H9 (cell line): ENCODE measurements at regions not wholly inside any gene's neighbourhood (a gene's known extent, or its start where the extent isn't known, plus 50 kb on each side); places are given as distances from the start of the nearest gene placed in this dataset.

Source experiments
- DNase-seq: peaks from one replicate; pipeline ENCODE4 v3.0.0-alpha.2; 2017
- H2AFZ ChIP-seq: one replicate; pipeline ENCODE4 v1.6.1; 2013; ENCODE audit warnings: mild to moderate bottlenecking, low read length, control low read depth, moderate library complexity
- H2AK5ac ChIP-seq: 2 replicates; pipeline ENCODE4 v1.6.1; 2013; ENCODE audit warnings: low read length, control low read depth, mixed read lengths; ENCODE audit not compliant: insufficient read length
- H2BK120ac ChIP-seq: one replicate; pipeline ENCODE4 v1.6.1; 2013; ENCODE audit warnings: low read depth, mild to moderate bottlenecking, low read length, control low read depth, inconsistent platforms; ENCODE audit not compliant: poor library complexity, severe bottlenecking
- H2BK12ac ChIP-seq: 2 replicates; pipeline ENCODE4 v1.6.1; 2013; ENCODE audit warnings: low read length, control low read depth, mixed read lengths, low read depth; ENCODE audit not compliant: insufficient read length
- H2BK15ac ChIP-seq: 2 replicates; pipeline ENCODE4 v1.6.1; 2013; ENCODE audit warnings: low read depth, low read length, control low read depth
- H2BK20ac ChIP-seq: one replicate; pipeline ENCODE4 v1.6.1; 2013; ENCODE audit warnings: low read depth, mild to moderate bottlenecking, low read length, control low read depth, inconsistent platforms; ENCODE audit not compliant: poor library complexity, severe bottlenecking
- H2BK5ac ChIP-seq: 2 replicates; pipeline ENCODE4 v1.6.1; 2013; ENCODE audit warnings: low read length, control low read depth, mixed read lengths; ENCODE audit not compliant: insufficient read length
- H3K14ac ChIP-seq: 2 replicates; pipeline ENCODE4 v1.6.1; 2013; ENCODE audit warnings: low read length, control low read depth; ENCODE audit not compliant: insufficient read depth
- H3K18ac ChIP-seq: 2 replicates; pipeline ENCODE4 v1.6.1; 2013; ENCODE audit warnings: low read depth, mild to moderate bottlenecking, mixed read lengths, low read length, control low read depth; ENCODE audit not compliant: insufficient read length
- H3K23ac ChIP-seq: 2 replicates; pipeline ENCODE4 v1.6.1; 2013; ENCODE audit warnings: low read length, control low read depth, mixed read lengths, low read depth; ENCODE audit not compliant: insufficient read length
- H3K23me2 ChIP-seq: 2 replicates; pipeline ENCODE4 v1.6.1; 2013; ENCODE audit warnings: low read depth, mild to moderate bottlenecking, mixed read lengths, low read length, control low read depth; ENCODE audit not compliant: insufficient read length, poor library complexity, severe bottlenecking
- H3K27ac ChIP-seq: 2 replicates; pipeline ENCODE4 v1.5.1; 2013; ENCODE audit warnings: low read length, control low read depth, mixed read lengths, low read depth; ENCODE audit not compliant: insufficient read length
- H3K27me3 ChIP-seq: 2 replicates; pipeline ENCODE4 v1.6.1; 2013; ENCODE audit warnings: low read length, control low read depth, inconsistent platforms; ENCODE audit not compliant: insufficient read depth
- H3K4ac ChIP-seq: 2 replicates; pipeline ENCODE4 v1.6.1; 2013; ENCODE audit warnings: low read depth, mild to moderate bottlenecking, control low read depth, inconsistent platforms, low read length, moderate library complexity
- H3K4me1 ChIP-seq: 2 replicates; pipeline ENCODE4 v1.6.1; 2013; ENCODE audit warnings: low read length, control low read depth, inconsistent platforms; ENCODE audit not compliant: insufficient read depth
- H3K4me2 ChIP-seq: 2 replicates; pipeline ENCODE4 v1.6.1; 2013; ENCODE audit warnings: low read length, control low read depth, mixed read lengths; ENCODE audit not compliant: insufficient read length, insufficient read depth
- H3K56ac ChIP-seq: 2 replicates; pipeline ENCODE4 v1.6.1; 2013; ENCODE audit warnings: low read depth, mild to moderate bottlenecking, mixed read lengths, low read length, control low read depth; ENCODE audit not compliant: insufficient read length
- H3K79me1 ChIP-seq: 2 replicates; pipeline ENCODE4 v1.6.1; 2013; ENCODE audit warnings: low read depth, mild to moderate bottlenecking, moderate library complexity, low read length, control low read depth, inconsistent platforms; ENCODE audit not compliant: insufficient read depth, poor library complexity, severe bottlenecking
- H3K79me2 ChIP-seq: 2 replicates; pipeline ENCODE4 v1.6.1; 2013; ENCODE audit warnings: low read length, control low read depth, inconsistent platforms; ENCODE audit not compliant: insufficient read depth
- H3K9ac ChIP-seq: 2 replicates; pipeline ENCODE4 v1.6.1; 2013; ENCODE audit warnings: low read length, control low read depth, mixed read lengths; ENCODE audit not compliant: insufficient read length; ENCODE audit errors: extremely low read depth
- H3K9me3 ChIP-seq: one replicate; pipeline ENCODE4 v1.6.1; 2013; ENCODE audit warnings: low read depth, low read length, inconsistent platforms; ENCODE audit not compliant: control insufficient read depth
- H3T11ph ChIP-seq: one replicate; pipeline ENCODE4 v1.6.1; 2013; ENCODE audit warnings: mild to moderate bottlenecking, low read length, control low read depth, inconsistent platforms
- H4K20me1 ChIP-seq: one replicate; pipeline ENCODE4 v1.6.1; 2013; ENCODE audit not compliant: control insufficient read depth, insufficient read length, insufficient read depth
- H4K5ac ChIP-seq: 2 replicates; pipeline ENCODE4 v1.6.1; 2013; ENCODE audit warnings: low read depth, mild to moderate bottlenecking, mixed read lengths, low read length, control low read depth; ENCODE audit not compliant: insufficient read length
- H4K8ac ChIP-seq: replicated peaks from 2 replicates; pipeline ENCODE4 v1.6.1; 2013; ENCODE audit warnings: low read length, control low read depth, mixed read lengths, low read depth; ENCODE audit not compliant: insufficient read length
- H4K91ac ChIP-seq: 2 replicates; pipeline ENCODE4 v1.6.1; 2013; ENCODE audit warnings: low read depth, mild to moderate bottlenecking, moderate library complexity, mixed read lengths, low read length, control low read depth; ENCODE audit not compliant: insufficient read length
- H3K27ac Mint-ChIP-seq, 3 experiments: 2 replicates in 2 of 3; 3 replicates in 1 of 3; pipeline ENCODE4 v1.8.0; 2020 to 2021; ENCODE audit warnings: mixed read lengths in 3 of 3, mild to moderate bottlenecking in 1 of 3, moderate library complexity in 1 of 3
- H3K27me3 Mint-ChIP-seq: 2 replicates; pipeline ENCODE4 v1.8.0; 2021; ENCODE audit warnings: low read depth, mild to moderate bottlenecking, moderate library complexity, mixed read lengths
- H3K36me3 Mint-ChIP-seq, 3 experiments: 2 replicates in 2 of 3; 3 replicates in 1 of 3; pipeline ENCODE4 v1.8.0; 2020 to 2021; ENCODE audit warnings: low read depth in 3 of 3, mixed read lengths in 3 of 3; ENCODE audit not compliant: insufficient read depth in 1 of 3
- H3K4me1 Mint-ChIP-seq, 2 experiments: 2 replicates each; pipeline ENCODE4 v1.8.0; 2020; ENCODE audit warnings: mixed read lengths in 2 of 2
- H3K4me3 Mint-ChIP-seq, 2 experiments: 2 replicates in 1 of 2; 3 replicates in 1 of 2; pipeline ENCODE4 v1.8.0; 2020 to 2021; ENCODE audit warnings: mild to moderate bottlenecking in 2 of 2, mixed read lengths in 2 of 2, moderate library complexity in 1 of 2
- H3K9me3 Mint-ChIP-seq, 2 experiments: 2 replicates in 1 of 2; 3 replicates in 1 of 2; pipeline ENCODE4 v1.8.0; 2020; ENCODE audit warnings: mild to moderate bottlenecking in 2 of 2, mixed read lengths in 2 of 2, moderate library complexity in 1 of 2
- WGBS: extraction: QIAGEN DNeasy Blood & Tissue Kit; methylation state at CpG from one replicate; pipeline ENCODE4 v1.1.7; 2013; ENCODE audit warnings: missing lambda C conversion rate, low lambda C conversion rate, mixed read lengths; ENCODE audit not compliant: insufficient read length; ENCODE audit errors: extremely low coverage; 5-methylcytosine and 5-hydroxymethylcytosine counted together
- TF ChIP-seq, protein P1 (sequence below): fragments of 200-600 bp; sonication (generic); conservative IDR thresholded peaks from 3 replicates; pipeline ENCODE4 v1.8.0; 2021; ENCODE audit warnings: antibody characterized with exemption, mild to moderate bottlenecking

DNA sequence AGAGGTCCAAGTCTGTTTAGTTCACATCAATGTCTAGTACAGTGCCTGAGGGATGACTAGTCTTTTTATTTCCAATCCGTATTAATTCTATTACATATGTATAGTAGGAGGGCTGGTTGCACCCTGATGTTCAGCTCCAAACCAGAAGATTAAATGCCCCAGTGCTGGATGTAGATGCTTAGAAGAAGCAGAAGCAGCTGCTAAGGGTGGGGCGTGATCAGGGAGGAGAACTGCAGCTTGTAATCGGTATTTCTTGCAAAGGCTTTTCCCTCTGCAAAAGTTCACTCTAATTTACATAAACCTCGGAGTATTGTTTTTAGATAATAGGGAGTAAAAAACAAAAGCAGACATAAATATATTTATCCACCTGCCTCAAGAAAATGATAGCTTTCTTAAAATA is 145.3 kb upstream of the ITGA4 start:
- no peaks in the 10 kb centered on the region for H3K4me1 ChIP-seq
- no peak overlapping the region for H3K4ac ChIP-seq
- Mint-ChIP-seq H3K27ac (no peak overlapping the region), H3K36me3 (no peaks in the 10 kb centered on the region), H3K27me3 (no peaks in the 10 kb centered on the region), H3K4me3 (no peak overlapping the region), H3K9me3 (no peaks in the 10 kb centered on the region), H3K4me1 (no peaks in the 10 kb centered on the region; a peak in 1 of 4 replicates)
- H4K5ac ChIP-seq, result no peak overlapping the region
- H3K18ac ChIP-seq, result no peak overlapping the region
- no peaks in the 10 kb centered on the region for H3K79me2 ChIP-seq
- H2AFZ ChIP-seq, result no peak overlapping the region
- no peaks in the 10 kb centered on the region for H3K23me2 ChIP-seq
- DNase-seq, result no peak
- no peak overlapping the region for H3K4me2 ChIP-seq
- H3K23ac ChIP-seq, result no peak overlapping the region
- H3T11ph ChIP-seq, result no peak overlapping the region
- no peaks in the 10 kb centered on the region for H3K79me1 ChIP-seq
- no peak overlapping the region for H2BK15ac ChIP-seq
- H2BK12ac ChIP-seq, result no peak overlapping the region
- no peaks in the 10 kb centered on the region for H3K27me3 ChIP-seq
- H4K91ac ChIP-seq, result no peak overlapping the region
- no peak overlapping the region for H2BK120ac ChIP-seq
- no peak overlapping the region for H3K56ac ChIP-seq
- H3K27ac ChIP-seq, result no peak overlapping the region
- no peak overlapping the region for H2BK5ac ChIP-seq
- no peak overlapping the region for H4K8ac ChIP-seq
- no peaks in the 10 kb centered on the region for H3K9me3 ChIP-seq
- no peak overlapping the region for H2AK5ac ChIP-seq
- H3K9ac ChIP-seq, result no peak overlapping the region
- no peak overlapping the region for H2BK20ac ChIP-seq
- no CpG with 5 or more reads among the region's 4 CpGs for WGBS
- no peaks in the 10 kb centered on the region for H4K20me1 ChIP-seq
- no peak overlapping the region for H3K14ac ChIP-seq
- TF ChIP-seq, protein P1, sequence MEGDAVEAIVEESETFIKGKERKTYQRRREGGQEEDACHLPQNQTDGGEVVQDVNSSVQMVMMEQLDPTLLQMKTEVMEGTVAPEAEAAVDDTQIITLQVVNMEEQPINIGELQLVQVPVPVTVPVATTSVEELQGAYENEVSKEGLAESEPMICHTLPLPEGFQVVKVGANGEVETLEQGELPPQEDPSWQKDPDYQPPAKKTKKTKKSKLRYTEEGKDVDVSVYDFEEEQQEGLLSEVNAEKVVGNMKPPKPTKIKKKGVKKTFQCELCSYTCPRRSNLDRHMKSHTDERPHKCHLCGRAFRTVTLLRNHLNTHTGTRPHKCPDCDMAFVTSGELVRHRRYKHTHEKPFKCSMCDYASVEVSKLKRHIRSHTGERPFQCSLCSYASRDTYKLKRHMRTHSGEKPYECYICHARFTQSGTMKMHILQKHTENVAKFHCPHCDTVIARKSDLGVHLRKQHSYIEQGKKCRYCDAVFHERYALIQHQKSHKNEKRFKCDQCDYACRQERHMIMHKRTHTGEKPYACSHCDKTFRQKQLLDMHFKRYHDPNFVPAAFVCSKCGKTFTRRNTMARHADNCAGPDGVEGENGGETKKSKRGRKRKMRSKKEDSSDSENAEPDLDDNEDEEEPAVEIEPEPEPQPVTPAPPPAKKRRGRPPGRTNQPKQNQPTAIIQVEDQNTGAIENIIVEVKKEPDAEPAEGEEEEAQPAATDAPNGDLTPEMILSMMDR, result no peak
